AML-193 (cell line): ENCODE measurements at regions not wholly inside any gene's neighbourhood (a gene's known extent, or its start where the extent isn't known, plus 50 kb on each side); places are given as distances from the start of the nearest gene placed in this dataset.
A peak's percentile ranks its signal among the peaks of the same experiment; 100 is the strongest.

Source experiments
- DNase-seq, 2 experiments: peaks; one replicate each; lab custom pipeline; 2025; lab: John Stamatoyannopoulos, UW

DNA sequence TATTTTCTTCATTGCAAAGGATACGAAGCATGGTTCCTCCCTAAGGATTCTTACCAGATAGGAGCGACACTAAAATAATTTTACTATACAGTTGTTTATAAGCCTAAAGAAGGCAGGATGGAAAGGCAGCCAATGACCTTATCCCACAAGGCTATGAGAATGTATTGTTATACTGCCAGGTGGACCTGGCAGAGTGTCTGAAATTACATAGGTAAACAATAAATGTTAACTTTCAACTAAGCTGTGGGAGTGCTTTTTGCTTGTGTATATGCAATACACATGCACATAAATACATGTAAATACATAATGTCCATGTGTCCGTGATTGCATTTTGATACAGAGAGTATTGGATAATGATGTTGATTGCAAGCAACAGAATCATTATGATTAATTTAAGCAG lies 850.6 kb downstream of the CENPC start:
- DNase-seq, result no peak

DNA sequence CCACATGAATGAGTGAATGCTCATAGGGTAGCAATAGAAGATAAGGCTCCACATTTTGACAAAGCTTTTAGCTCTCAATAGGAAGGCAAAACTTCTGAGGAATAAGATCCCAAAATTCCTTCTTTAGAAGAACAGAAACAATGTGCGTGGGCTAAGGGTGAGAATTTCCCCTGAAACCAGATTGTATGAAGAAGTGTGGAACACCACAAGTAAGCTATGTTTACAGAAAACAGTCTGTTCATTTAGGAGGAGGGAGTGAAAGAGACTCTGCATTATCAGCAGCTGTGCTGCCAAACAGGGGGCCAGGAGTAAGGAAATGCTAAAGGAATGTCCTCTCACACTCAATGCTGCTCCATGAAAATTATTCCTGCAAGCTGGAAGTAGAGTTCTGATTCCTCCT lies 851.6 kb downstream of the CENPC start:
- no peak for DNase-seq

DNA sequence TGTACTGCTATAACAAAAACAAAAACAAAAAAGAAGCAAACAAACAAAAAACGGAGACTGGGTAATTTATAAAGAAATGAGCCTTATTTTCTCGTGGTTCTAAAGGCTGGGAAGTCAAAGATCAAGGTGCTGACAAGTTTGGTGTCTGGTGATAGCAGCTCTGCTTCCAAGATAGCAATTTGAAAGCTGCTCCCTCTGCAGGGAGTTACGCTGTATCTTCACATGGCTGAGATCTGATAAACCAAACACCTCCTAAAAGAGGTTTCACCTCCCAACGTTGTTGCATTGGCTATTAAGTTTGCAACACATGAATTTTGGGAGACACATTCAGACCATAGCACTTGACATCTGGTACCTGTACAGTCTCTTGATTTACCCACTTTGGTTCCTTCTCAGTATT lies 854.2 kb downstream of the CENPC start:
- no peak for DNase-seq

DNA sequence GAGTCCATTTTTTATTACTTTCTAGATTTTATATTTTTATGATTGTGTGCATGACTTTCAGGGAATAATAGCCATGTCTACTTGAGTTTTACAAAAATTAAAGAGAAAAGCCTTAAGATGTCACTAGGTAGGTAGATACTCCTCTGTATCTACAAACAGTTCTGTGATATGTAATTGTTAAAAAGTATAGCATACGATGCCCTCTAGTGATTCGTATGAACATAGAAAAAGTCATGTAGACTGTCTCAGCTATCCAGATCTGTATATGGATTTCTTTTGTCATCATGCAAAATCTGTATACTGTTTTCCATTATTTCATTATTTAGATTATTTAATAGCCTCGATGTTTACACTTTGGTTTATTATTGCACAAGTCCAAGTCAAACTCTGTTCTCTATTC lies 856.6 kb downstream of the CENPC start:
- peak; percentile 4 for DNase-seq

DNA sequence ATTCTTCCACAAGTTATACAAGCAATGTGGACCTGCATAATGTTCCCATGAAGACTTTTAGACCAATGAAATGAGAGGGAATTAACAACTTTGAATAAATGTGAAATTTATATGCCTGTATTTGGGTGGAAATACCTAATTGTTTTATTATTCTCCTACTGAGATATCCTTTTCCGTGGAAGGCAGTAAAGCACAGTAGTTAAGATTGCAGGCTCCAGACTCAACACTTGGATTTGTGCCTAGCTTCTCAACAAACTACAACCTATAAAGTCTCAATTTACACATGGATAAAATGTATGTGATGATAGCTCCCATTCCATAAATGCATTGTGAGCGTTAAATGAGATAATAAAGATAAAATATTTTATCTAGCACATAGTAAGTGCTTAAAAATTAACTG lies 857.8 kb downstream of the CENPC start:
- no peak for DNase-seq

DNA sequence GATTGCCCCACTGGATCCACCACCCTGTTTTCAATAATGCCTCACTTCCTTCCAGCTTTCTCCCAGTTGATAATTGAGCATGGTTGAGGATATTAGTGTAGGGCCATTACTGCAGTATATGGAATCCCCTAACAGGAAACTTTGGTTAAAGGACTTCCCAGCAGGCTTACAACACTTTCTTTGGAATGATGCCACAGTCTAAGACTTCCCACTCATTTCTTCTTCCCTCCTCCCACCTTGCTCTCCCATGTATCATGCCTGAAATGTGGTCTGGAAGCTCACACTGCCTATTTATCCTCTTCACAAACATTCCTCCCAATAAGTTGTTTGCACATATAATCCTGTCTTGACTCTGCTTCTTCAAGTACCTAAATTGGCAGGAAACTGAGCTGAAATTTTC lies 863.3 kb downstream of the CENPC start:
- DNase-seq, result no peak

DNA sequence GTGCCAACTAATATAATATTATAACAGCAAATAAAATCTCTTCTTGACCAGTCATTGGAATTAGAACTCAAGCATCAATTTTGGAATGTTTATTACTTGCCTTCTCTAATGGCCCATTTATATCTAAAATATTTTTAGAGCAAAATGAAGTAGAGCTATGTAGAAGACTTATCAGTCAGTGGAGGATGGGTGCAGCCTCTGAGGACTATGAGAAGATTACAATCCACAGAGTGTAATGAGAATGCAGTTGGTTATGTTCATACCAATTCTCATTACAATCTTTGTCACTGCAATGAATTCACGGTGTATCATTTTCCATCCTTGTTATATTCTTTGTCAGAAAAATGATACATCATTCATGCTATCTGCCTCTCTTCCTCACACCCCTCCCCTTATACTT lies 878.1 kb downstream of the CENPC start:
- no peak for DNase-seq

DNA sequence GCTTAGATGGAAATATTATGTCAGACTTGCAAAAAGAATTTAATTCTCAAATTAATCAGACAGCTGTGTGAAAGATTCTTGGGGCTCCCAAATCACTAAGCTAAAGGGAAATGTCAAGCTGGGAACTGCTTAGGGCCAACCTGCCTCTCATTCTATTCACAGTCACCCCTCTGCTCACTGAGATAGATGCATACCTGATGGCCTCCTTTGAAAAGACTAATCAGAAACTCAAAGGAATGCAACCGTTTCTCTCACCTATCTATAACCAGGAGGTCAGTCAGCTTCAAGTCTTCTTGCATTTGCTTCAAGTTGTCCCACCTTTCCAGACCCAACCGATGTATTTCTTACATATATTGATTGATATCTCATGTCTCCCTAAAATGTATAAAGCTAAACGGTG lies 882.7 kb downstream of the CENPC start:
- DNase-seq, result no peak

DNA sequence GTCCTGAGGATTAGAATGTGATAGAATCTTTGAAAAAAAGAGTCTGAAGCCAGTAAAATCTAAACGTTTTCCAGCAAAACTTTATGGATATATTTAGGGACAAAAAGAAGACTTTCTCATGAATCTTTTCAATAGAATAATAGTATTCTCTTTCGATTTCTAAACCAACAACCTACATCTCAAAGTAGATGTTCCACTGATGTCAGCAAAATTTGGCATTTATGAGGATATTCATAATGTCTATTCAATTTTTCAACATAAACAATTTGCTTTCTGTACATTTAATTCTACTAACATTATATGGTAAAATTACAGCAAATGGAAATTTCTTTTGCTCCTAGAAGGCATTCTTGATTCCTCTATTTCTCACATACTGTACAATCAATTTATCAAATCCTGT lies 886.5 kb downstream of the CENPC start:
- no peak for DNase-seq

DNA sequence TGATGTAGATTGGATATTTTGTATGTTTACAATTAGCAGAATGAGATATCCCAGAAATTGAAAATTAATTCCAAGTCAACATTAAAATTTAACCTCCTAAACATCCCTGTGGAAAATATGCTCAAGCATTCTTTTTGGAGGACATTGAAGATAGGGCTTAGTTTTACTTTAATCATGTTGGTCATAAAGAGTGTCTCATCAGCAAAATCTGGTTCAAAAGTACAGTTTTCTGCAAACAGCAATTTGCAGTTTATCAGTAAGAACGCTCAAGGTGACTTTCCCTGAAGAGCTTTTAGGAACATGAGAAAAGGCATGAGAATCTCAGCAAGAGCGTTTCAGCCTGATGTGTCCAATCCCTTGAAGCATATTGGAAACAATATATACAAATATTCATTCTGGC lies 889.8 kb downstream of the CENPC start:
- DNase-seq, result no peak

DNA sequence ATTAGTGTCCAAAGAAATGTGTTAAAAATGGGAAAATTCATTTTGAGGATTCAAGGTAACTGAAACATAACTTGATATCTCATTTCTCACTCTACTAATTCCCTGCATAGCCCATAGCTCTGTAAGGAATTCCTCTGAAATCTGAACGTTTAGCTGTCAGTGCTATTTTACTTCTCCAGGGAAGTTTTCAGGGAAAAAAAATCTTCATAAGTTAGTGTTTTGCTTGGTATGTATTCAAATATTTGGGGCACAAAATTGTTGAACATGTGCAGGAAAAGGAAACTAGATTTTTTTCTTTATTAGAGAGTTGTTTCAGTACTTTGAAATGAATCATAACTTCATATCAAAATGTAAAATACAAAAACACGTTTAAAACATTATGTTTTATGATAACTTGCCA lies 891.4 kb downstream of the CENPC start:
- no peak for DNase-seq

DNA sequence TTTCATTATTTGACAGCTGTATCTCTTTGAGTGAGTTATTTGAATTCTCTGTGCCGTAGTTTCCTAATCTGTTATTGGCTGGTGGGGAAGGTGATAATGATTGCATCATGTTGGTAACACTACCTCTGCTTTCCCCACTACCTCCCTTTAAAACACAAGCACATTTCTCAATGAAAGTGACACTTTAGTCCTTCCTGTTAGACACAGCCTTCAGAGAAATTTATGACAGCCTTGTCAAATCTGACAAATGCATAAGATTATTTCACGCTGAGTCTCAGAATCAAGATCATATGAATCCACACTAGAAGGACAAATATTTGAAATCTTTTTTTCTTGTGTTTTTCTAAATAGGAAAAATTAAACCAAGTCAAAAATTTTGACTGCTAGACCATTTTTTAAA lies 896.1 kb downstream of the CENPC start:
- DNase-seq, result no peak

DNA sequence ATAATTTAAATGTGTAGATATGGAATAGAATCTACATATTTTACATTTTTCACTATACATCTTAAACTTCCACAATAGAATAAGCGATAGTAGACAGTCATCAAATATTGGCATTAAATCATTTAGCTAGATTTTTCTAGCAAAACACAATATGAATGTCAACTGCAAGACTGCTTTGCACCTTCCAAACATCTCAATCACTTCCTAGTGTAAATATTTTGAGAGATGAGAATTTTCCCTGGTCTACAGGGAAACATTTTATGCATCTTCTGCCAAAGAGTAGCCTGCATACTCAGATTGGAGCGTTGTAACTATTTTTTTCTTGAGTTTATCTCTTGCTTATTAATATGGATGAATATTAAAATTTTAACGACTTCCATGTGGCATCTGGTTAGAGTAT lies 897.4 kb downstream of the CENPC start:
- no peak for DNase-seq

DNA sequence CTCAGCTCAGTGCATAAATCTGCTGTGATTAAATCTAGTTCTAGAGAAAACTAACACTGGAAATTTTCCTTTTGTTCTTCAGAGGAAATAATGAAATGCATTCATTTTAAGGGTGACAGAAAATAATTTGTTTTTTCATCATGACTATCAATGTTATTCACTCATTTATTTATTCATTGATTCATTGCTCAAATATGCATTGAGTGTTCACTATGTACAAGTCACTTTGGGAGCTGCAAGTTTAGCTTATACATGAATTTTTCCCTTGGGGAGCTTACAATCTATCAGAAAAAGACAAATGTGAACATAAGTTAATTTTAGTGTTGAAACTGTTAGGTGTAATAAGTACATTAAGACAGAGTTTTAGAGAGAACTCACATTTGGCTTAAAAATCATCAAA lies 897.8 kb downstream of the CENPC start:
- DNase-seq, result no peak

DNA sequence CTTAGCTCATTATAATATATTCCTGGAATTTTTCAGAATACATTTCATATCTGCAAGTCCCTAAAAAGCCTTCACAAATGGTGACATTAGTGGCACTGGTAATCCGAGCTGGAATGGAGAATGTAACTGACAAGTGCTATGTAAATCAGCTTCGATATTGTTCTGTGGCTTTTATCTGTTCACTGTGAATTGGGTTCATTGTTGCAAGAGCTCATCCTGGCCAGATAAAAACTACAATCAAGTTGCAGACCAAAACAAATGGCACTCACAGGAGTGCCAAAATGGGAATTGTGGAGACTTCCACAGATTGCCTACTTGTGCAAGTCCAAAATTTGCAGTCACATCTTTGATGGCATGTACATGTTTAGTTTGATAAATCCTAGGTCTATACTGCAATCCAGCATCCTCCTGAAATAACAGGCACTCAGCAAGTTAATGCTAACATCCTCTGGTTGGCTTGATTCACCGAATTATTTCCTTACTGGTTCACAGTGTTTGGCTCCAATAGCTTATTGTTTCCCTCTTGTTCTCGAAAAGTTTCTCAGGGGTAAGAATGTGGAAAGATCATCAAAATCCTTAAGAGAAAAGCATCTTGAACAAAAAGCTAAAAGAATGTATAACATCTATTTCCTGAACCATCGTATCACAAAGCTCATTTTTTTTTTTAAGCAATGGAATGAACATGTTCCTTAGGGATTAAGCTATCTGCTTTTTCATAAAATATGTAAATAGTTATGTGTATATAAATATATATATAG lies 904.9 kb downstream of the CENPC start:
- DNase-seq, result no peak

DNA sequence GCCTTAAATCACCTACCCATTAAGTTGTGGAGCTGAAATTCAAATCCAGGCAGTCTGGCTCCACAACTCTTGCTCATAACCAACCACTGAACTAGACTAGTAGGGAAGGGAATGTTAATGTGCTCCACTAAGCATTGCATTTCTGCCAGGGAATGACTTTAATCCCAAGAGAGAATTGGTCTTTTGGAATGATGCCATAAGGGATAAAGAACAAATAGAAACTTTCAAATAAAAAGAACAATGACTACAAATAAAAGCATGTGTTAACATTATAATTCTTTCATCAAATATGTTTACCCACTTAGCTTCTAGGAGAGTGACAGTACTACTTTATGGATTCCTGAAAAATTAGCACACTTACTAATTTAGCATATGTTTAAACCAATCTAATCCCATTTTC lies 905.9 kb downstream of the CENPC start:
- DNase-seq, result no peak

DNA sequence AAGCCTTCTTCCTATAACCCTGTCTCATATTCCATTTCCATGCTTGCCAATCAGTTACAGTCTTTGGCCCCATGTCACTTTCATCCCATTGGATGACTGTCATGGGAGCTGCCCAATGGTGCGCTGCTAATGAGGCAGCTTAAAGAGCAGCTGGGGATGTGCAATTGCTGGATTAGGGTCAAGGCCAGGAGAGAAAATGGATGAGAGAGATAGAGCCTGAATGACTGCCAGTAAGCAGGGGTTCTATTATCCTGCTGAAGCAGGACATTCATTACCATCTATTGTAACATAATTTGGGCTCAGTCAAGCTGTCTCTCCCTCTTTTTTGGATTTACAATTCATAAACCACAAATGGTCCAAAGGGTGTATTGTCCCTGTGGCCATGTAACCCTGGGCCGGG lies 909.0 kb downstream of the CENPC start:
- DNase-seq, result no peak

DNA sequence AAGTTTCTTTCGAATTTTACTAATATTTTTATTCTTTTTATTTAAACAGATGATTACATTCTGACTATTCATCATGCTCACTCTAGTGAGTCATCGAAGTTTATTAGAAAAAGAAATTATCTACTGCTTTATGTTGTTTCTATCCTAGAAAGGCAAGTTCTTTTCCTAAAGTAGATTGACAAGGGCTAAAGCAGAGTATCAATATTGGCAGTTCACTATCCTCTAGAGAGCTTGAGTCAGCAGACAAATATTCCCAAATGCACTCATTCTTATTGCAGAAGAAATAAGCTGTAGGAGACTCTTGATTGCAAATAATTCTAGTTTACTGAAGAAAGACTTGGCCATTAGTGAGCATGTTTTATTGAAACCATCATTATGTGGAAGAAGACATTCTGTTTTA lies 911.8 kb downstream of the CENPC start:
- no peak for DNase-seq

DNA sequence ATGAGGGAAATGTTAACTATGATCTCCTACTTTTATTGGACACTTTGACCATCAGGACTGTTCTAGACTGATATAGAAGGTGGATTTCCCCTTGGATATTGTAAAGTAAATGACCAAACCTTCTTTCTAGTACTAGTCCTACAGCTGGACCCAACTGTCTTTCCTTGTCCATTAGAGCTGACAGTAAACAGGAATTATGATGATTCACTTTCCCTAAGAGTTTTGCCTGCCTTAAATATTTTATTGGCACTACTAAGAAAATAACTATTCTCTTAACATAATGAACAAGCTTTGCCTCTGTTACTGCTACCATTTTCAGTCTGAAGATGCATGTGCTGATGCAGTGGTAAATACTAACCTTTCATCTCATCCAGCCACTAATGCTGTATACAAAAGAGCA lies 915.4 kb downstream of the CENPC start:
- DNase-seq, result no peak

DNA sequence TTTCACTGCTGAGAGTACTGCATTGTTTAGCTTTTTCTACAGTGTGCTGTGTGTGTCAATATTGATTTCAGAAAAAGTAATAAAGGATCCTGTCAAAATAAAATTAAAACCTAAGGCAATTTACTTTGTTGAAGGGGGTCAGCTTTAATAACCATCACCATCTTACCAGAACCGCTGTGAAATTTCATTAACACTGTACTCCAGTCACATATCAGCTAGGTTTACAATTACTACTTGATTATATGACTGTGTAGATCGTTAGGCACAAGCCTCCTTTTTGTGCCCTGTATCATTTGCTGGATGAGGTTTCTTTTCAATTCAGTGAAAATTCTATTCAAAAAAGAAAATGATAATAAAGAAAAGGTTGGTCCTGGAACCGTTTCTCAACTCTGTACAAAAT lies 917.2 kb downstream of the CENPC start:
- DNase-seq, result no peak

DNA sequence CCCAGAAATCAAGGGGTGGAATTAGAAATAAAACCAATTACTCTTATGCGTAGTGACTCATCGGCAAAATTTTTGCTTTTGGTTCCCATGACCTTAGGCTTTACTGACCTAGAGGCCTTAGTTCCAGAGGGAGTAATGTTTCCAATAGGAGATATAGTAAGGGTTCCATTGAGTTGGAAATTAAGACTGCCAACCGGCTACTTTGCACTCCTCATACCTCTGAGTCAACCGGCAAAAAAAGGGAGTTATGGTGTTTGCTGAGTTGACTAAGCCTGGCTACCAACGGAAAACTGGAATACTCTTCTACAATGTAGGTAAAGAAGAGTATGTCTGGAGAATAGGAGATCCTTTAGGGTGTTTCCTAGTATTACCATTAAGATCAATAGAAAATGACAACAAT lies 919.8 kb downstream of the CENPC start:
- DNase-seq, result no peak

DNA sequence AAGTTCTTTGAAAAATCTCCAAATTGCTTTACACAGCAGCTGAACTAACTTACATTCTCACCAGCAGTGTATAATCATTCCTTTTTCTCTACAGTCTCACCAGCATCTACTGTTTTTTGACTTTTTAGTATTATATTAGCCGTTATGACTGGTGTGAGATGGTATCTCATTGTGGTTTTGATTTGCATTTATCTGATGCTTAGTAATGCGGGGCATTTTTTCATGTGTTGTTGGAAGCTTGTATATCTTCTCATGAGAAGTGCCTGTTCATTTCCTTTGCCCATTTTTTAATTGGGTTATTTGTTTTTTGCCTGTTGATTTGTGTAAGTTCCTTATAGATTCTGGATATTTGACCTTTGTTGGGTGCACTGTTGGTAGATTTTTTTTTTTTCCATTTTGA lies 931.7 kb downstream of the CENPC start:
- no peak for DNase-seq

DNA sequence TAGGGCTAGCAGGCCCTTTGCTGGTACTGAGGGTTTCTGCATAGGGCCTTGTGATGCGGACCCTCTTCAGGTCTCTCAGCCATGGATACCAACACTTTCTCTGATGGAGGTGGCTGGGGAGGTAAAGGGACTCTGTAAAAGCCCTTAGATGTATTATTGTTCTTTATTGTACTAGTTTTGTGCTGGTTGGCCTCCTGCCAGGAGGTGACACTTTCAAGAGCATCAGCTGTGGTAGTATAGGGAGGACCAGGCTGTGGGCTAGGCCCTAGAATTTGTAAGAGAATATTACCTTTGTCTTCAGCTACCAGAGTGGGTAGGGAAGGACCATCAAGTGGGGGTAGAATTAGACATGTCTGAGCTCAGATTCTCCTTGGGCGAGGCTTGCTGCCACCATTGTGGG lies 936.3 kb downstream of the CENPC start:
- DNase-seq, result no peak

DNA sequence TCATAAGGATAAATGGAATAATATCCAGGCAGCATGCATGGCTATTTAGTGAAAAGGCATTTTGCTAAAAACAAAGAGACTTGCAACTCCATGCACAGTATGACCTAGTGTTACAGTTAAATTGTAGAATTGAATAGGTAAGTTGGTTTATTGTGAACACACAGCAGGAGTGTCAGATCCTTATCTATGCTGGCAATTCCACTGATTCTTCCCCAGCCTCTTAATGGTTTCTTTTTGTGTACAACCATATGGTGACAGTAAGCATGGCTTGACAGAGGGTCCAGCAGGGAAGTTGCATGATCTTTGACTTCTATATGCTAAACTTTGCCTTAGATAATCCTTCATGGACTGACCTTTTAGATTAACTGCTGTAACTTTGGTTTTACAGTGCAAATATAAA lies 936.6 kb upstream of the EPHA5 start:
- DNase-seq, result no peak

DNA sequence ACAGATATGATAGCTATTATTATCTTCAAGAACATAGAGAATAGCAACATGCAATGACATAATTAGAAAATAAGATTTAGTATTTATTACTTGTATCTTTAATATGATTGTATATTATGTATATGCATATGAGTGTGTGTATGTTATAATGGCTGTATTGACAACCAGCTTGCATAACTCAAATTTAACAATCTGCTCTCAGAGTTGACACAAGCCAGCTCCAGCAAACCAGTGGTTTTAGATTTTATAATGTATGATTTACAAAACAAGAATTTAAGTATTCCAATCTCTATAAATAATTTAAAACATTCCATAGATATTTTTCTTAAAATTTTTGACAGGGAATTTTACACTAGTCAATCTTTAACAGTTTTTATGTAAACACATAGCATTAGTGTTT lies 935.9 kb upstream of the EPHA5 start:
- no peak for DNase-seq
